ENCODE measurements at regions not wholly inside any gene's neighbourhood (a gene's known extent, or its start where the extent isn't known, plus 50 kb on each side); places are given as distances from the start of the nearest gene placed in this dataset.

- Histone ChIP-seq H2BK5ac (ENCODE audit: low read depth, low read length) (no peak overlapping the region), H3K27me3 (replicated peaks in 1 of 4; ENCODE audit: control insufficient read depth in 3 of 4, extremely low read depth in 1 of 4, insufficient read depth in 3 of 4, low read length in 3 of 4) (no peaks in the 10 kb centered on the region), H2BK20ac (ENCODE audit: low read length) (no peak overlapping the region), H3K79me2 (ENCODE audit: control insufficient read depth in 1 of 2, insufficient read depth in 2 of 2, low read length in 2 of 2) (no peaks in the 10 kb centered on the region), H2BK15ac (ENCODE audit: low read length) (no peak overlapping the region), H3K23me2 (ENCODE audit: low read depth, low read length) (no peaks in the 10 kb centered on the region), H4K5ac (ENCODE audit: insufficient read length, low read depth, low read length) (no peak overlapping the region), H3K4me2 (ENCODE audit: insufficient read depth in 1 of 2, low read depth in 2 of 2, low read length in 2 of 2) (no peak overlapping the region), H3K79me1 (ENCODE audit: low read depth, low read length) (no peaks in the 10 kb centered on the region), H2AK5ac (ENCODE audit: low read depth, low read length) (no peak overlapping the region), H3K27ac (ENCODE audit: low read depth, low read length) (no peak overlapping the region), H4K8ac (ENCODE audit: extremely low read depth, insufficient read depth, low read length) (no peak overlapping the region), H3K36me3 (ENCODE audit: control insufficient read depth in 2 of 4, insufficient read depth in 4 of 4, low read length in 3 of 4) (no peaks in the 10 kb centered on the region; a peak in 1 of 8 replicates), H2BK12ac (ENCODE audit: low read depth, low read length) (no peak overlapping the region), H2BK120ac (replicated peaks; ENCODE audit: low read depth, low read length) (no peak overlapping the region), H3K9ac (replicated peaks in 1 of 4; ENCODE audit: extremely low read depth in 1 of 4, low read depth in 3 of 4, low read length in 3 of 4) (no peak overlapping the region), H4K91ac (replicated peaks; ENCODE audit: insufficient read length, low read length) (no peak overlapping the region), H3K23ac (ENCODE audit: insufficient read length) (no peak overlapping the region), H3K4me1 (replicated peaks in 1 of 4; ENCODE audit: control insufficient read depth in 3 of 4, insufficient read depth in 4 of 4, low read length in 3 of 4) (no peaks in the 10 kb centered on the region), H3K4ac (replicated peaks; ENCODE audit: insufficient read length, low read depth, low read length) (no peak overlapping the region), H3K14ac (ENCODE audit: insufficient read length) (no peak overlapping the region), H3K9me3 (ENCODE audit: insufficient read depth in 2 of 2, low read depth in 1 of 2, low read length in 1 of 2) (no peaks in the 10 kb centered on the region), H3K4me3 (ENCODE audit: extremely low read depth in 1 of 4, insufficient read depth in 2 of 4, low read depth in 3 of 4, low read length in 4 of 4) (no peak overlapping the region), H2AFZ (ENCODE audit: low read length) (no peak overlapping the region), H4K20me1 (replicated peaks in 1 of 2; ENCODE audit: control insufficient read depth in 1 of 2, insufficient read depth in 2 of 2, low read length in 2 of 2) (no peaks in the 10 kb centered on the region), H3K56ac (replicated peaks; ENCODE audit: insufficient read length, low read depth, low read length) (no peak overlapping the region), H3K18ac (ENCODE audit: extremely low read depth, low read length) (no peak overlapping the region)
- no peak for TF ChIP-seq BCL11A (IDR thresholded peaks at IDR 0.05; ENCODE audit: low read depth in 2 of 2, low read length in 2 of 2)
- no peak for TF ChIP-seq ASH2L (IDR thresholded peaks at IDR 0.05; ENCODE audit: low read length)
- TF ChIP-seq YY1 (IDR thresholded peaks at IDR 0.05; ENCODE audit: low read depth, low read length) = no peak
- TF ChIP-seq CTCF (IDR thresholded peaks at IDR 0.05; ENCODE audit: control extremely low read depth in 1 of 3, insufficient read depth in 1 of 3, low read depth in 1 of 3, low read length in 3 of 3) = no peak
- no peak for TF ChIP-seq POLR2A (IDR thresholded peaks at IDR 0.05; ENCODE audit: control extremely low read depth in 1 of 2, low read depth in 2 of 2, low read length in 2 of 2)
- TF ChIP-seq GTF2F1 (IDR thresholded peaks at IDR 0.05; ENCODE audit: borderline replicate concordance, low read depth, low read length) = no peak
- no peak for TF ChIP-seq PHF8 (conservative IDR thresholded peaks at IDR 0.05; ENCODE audit: low read depth, low read length)
- ChIA-PET POLR2A (ENCODE audit: partially characterized antibody) (no interaction called here), CTCF (ENCODE audit: partially characterized antibody) (interaction anchor here (1.3 kb wide), 1 partner anchor 13 kb away, joined by 3 read pairs; no protein-coding TSS in a partner anchor)
- no peak for DNase-seq (ENCODE audit: low read depth in 1 of 2, low spot score in 2 of 2)
- FAIRE-seq = no peak
- WGBS, 2 experiments (ENCODE audit: extremely low coverage in 1 of 2, insufficient coverage in 1 of 2, insufficient read length in 1 of 2, insufficient replicate concordance in 2 of 2, low coverage in 1 of 2, low lambda C conversion rate in 2 of 2, missing lambda C conversion rate in 1 of 2) = 98% methylated on average over 2 of the region's 2 CpGs; no CpG with 5 or more reads in 1 of the 2 experiments
Measured at GRCh38 chr5:84437673-84438315, 53.1 kb upstream of the EDIL3 start.

Measured in H1 (cell line).